Stomach (tissue), 4 donors: ENCODE measurements at regions not wholly inside any gene's neighbourhood (a gene's known extent, or its start where the extent isn't known, plus 50 kb on each side); places are given as distances from the start of the nearest gene placed in this dataset.

ENCODE experiments used
- EP300 ChIP-seq: sonication (generic); formaldehyde crosslinking; IDR thresholded peaks from one replicate; pipeline ENCODE4 v1.6.1; 2017; ENCODE audit warnings: antibody characterized with exemption
- POLR2A ChIP-seq, 4 donors: fragments of 450-650 bp; IDR thresholded peaks; one replicate each; pipeline ENCODE4 v1.6.1; 2016; ENCODE audit warnings: antibody characterized with exemption in 4 of 4, control low read depth in 2 of 4, mild to moderate bottlenecking in 1 of 4, moderate library complexity in 1 of 4
- TF ChIP-seq, protein P1 (sequence below), 7 experiments: fragments of 450-650 bp in 4 of 7; fragments of 200-600 bp in 3 of 7; sonication (generic) in 3 of 7; IDR thresholded peaks; one replicate each; pipeline ENCODE4 v1.5.1; 2016 to 2019; ENCODE audit warnings: antibody characterized with exemption in 7 of 7, control low read depth in 2 of 7, mild to moderate bottlenecking in 1 of 7

GRCh38 chr6:165229216-165229615 lies 80.2 kb downstream of the C6orf118 start:
- no peak for TF ChIP-seq EP300
- TF ChIP-seq, protein P1, sequence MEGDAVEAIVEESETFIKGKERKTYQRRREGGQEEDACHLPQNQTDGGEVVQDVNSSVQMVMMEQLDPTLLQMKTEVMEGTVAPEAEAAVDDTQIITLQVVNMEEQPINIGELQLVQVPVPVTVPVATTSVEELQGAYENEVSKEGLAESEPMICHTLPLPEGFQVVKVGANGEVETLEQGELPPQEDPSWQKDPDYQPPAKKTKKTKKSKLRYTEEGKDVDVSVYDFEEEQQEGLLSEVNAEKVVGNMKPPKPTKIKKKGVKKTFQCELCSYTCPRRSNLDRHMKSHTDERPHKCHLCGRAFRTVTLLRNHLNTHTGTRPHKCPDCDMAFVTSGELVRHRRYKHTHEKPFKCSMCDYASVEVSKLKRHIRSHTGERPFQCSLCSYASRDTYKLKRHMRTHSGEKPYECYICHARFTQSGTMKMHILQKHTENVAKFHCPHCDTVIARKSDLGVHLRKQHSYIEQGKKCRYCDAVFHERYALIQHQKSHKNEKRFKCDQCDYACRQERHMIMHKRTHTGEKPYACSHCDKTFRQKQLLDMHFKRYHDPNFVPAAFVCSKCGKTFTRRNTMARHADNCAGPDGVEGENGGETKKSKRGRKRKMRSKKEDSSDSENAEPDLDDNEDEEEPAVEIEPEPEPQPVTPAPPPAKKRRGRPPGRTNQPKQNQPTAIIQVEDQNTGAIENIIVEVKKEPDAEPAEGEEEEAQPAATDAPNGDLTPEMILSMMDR (IDR thresholded peaks at IDR 0.05), result no peak
- no peak for TF ChIP-seq POLR2A (IDR thresholded peaks at IDR 0.05)
